Lung microvascular endothelial cell (primary cell): ENCODE measurements at regions not wholly inside any gene's neighbourhood (a gene's known extent, or its start where the extent isn't known, plus 50 kb on each side); places are given as distances from the start of the nearest gene placed in this dataset.
"Not testable (repeated sequence)": the region's sequence is repeated elsewhere in the genome, so short reads cannot be mapped to it uniquely, and the experiment has no call there.

ENCODE experiments used
- DNase-seq, 2 donors: peaks; one replicate each; pipeline versions ENCODE4 v3.0.0 to v3.0.0-alpha.2; 2010; ENCODE audit warnings: low read depth in 2 of 2

DNA sequence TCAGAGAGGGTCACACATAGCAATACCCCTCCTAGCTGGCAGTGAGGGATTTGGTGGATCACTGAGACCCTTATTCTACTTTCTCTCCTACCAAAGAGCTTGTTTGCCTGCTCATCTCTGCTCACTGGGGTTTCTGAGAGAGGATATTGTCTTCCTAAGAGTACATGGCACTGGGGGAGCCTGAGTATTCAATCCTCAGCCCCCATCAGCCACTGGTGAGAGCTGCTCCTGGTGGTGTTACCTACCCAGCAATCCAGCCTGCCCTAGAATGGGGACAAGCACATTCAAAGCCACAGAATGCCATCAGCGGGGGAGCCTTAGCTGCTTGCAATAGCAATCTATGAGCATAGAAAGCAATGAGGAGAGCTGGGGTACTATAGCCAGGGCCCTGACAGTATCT, 281.1 kb downstream of the WDR11 start:
- DNase-seq = no peak

GRCh38 chr10:121133901-121134300, 282.7 kb downstream of the WDR11 start:
- no peak for DNase-seq

DNA sequence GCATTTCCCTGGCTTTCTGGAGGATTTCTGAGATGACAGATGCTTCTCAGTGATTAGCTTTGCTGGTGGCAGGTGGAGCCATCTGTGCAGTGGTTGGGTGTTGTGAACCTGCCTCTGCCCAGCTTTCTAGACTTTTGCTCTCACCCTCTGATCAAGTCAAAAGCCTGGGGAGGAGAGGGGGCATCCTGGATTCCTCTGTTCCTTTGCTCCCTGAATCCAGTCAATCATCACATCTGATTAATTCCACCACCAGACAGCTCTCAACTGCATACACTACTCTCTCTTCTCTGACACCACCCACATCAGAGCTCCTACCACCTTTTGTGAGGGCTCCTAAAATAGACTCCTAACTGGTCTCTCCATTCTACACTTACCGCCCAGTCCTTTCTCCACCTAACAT, 283.5 kb downstream of the WDR11 start:
- no peak for DNase-seq

DNA sequence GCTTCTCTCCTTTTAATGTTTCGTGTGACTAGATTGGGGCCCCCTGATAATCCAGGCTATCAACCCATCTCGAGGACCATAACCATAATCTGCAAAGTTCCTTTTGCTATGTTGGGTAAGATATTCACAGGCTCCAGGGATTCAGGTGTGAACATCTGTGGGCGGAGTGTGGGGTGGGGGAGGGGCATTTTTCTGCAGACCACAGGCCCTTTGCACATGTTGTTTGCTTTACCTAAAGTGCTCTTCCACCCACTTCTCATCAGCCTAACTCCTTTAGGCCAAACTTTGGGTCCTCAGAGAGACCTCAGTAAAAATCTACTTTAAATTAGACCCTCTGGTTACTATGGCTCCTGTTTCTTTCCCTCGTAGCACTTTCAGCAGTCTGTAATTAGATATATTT, 284.4 kb downstream of the WDR11 start:
- DNase-seq = no peak

- DNase-seq = no peak
Measured at GRCh38 chr10:121137533-121137932, 286.4 kb downstream of the WDR11 start.

DNA sequence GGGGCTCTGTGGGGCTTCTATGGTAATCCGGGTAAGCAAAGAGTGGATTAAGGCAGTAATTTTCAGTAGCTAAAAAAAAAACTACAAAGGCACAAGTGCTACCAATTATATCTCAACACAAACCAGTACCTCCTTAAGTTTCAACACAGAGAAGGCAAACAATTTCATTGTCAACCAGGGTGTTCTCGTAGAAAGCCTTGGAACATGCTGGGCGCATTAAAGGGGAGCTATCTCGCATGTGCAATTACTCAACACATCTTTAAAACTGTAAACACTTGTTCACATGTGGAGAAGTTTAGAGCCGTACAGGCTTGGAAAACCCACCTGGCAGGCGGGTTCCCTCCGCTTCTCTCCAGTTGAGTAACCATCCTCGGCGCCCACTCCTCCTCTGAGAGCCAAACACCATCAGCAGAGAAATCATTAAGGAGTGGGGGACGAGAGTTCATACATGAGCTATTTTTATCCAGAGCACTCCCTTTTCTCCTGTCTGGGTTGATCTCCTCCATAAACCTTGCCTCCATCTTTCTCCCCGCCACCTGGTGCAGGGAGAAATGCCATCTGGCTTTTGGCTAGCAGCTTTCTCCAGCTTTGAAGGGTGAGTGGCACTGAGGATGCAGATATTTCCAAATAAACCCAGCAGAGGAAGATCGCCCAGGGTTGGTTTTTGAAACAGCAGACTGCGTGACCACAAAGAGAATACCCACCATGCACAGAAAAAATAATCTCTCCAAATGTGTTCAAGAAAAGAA, 287.1 kb downstream of the WDR11 start:
- DNase-seq = no peak

GRCh38 chr10:121138918-121139317, 287.8 kb downstream of the WDR11 start:
- no peak for DNase-seq

DNA sequence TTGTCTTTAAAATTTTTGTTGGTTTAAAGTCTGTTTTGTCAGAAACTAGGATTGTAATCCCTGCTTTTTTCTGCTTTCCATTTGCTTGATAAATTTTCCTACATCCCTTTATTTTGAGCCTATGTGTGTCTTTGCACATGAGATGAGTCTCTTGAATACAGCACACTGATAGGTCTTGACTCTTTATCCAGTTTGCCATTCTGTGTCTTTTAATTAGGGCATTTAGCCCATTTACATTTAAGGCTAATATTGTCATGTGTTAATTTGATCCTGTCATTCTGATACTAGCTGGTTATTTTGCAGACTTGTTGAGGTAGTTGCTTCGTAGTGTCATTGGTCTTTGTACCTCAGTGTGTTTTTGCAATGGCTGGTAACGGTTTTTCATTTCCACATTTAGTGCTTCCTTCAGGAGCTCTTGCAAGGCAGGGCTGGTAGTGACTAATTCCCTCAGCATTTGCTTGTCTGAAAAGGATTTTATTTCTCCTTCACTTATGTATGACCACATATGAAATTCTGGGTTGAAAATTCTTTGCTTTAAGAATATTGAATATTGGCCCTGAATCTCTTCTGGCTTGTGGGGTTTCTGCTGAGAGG, 294.7 kb downstream of the WDR11 start:
- not testable (repeated sequence) for DNase-seq

GRCh38 chr10:121148921-121149320, 297.8 kb downstream of the WDR11 start:
- DNase-seq = no peak

DNA sequence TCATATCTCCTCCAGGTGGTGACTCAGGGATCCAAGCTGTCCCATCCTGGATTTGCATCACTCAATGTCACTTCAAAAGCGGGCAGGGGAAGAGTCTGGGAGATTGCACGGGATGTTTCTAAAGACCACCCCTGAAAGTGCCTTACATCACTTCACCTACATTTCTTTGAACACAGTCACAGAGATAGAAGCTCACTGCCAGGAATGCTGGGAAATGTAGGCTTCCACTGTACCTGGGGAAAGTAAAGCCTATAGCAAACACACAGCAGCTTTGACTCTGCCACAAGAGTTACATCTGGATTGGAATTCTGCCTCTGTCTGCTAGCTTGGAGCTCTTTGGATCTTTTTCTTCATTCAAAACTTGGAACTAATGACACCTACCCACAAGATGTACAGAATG, 300.9 kb downstream of the WDR11 start:
- DNase-seq = no peak

- no peak for DNase-seq
Measured at GRCh38 chr10:121152935-121153334, 301.8 kb downstream of the WDR11 start.

DNA sequence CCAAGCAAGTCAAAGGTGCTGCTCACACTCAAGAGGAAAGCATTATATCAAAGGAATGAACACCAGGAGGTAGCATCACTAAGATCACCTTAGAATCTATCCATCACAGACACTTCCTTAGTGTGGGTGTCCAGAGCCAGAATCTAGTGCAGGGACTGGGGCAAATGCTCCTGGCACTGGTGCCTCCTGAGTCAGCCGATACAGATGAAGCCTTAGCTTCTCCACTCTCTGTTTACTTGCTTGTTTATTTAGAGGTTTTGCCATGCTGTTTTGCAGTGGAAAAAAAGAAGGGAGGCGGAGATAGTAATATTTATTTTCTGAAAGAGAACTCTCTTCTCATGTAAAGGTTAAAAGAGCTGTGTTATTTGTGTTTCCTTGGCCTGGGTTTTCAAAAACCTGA, 303.1 kb downstream of the WDR11 start:
- no peak for DNase-seq

DNA sequence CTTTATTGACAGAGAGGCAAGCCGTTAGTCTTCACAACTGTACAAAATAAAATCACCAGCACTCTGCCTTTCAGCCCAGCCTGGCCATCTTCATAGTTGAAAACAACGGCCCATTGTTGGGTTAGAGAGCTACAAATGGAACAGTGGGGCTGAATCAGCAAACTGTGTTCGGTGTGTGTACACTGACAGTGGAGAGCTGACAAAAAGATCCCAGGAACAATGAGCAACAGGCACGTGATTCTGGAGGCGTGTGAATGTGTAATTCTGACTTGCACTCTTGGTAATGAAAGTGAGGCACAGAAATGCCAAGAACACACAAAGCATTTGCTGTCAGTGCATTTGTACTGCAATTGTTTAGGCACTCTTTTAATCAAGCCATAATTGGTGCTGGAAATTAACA, 303.7 kb downstream of the WDR11 start:
- no peak for DNase-seq

DNA sequence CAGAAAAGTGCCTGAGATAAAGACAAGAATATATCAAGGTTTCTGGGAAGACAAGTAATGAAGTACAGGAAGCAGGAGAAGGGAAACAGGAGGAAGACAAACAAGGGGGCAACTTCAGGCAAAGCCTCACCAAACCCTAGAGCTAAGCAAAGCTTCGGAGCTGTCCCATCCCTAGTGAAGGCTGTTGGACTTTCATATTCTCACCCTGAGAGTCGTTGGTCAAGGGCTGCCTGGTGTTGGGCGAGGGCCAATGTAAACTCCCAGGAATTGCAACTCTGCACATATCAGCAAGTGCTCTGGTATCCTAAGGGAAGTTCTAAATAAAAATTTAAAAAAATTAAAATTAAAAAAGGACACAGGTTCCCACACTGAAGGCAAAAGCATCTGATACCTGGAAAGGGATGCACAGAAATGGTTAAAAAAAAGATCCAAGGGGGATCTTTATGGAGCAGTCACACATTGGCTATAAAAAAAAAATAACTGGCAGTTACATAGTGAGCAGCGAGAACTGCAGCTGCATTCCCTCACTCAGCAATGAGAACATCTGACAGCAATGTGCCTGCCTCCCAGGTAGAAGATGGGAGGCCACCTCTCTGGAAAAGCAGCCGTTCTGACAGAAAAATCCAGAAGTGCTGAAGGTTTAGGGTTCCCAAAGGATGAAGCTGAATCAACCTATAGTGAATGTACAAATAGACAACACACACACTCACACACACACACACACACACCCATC, 304.7 kb downstream of the WDR11 start:
- no peak for DNase-seq

DNA sequence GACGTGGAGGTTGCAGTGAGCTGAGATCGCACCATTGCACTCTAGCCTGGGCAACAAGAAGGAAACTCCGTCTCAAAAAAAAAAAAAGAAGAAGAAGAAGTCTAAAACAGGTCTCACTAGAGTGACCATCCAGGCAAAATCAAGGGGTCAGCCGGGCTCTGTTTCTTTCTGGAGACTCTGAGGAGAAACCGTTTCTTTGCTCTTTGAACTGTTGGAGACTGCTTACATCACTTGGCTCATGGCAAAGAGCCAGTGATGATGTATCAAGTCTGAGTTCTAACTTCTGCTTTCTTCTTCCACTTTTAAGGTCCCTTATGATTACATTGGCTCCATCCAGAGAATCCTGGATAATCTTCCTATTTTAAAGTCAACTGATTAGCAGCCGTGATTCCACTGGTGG, 306.8 kb downstream of the WDR11 start:
- no peak for DNase-seq

GRCh38 chr10:121158988-121159579, 307.9 kb downstream of the WDR11 start:
- no peak for DNase-seq

- no peak for DNase-seq
Measured at GRCh38 chr10:121159670-121160069, 308.5 kb downstream of the WDR11 start.

- no peak for DNase-seq
Measured at GRCh38 chr10:121165276-121165675, 314.1 kb downstream of the WDR11 start.

GRCh38 chr10:121167534-121168243, 316.5 kb downstream of the WDR11 start:
- no peak for DNase-seq

GRCh38 chr10:121168545-121169216, 317.5 kb downstream of the WDR11 start:
- no peak for DNase-seq

- DNase-seq = no peak
Measured at GRCh38 chr10:121169406-121169805, 318.2 kb downstream of the WDR11 start.
